ENCODE measurements at regions not wholly inside any gene's neighbourhood (a gene's known extent, or its start where the extent isn't known, plus 50 kb on each side); places are given as distances from the start of the nearest gene placed in this dataset.

GRCh38 chr15:52923626-52924025, 133.5 kb upstream of the ONECUT1 start:
- H3K4me3 ChIP-seq (ENCODE audit: low read depth in 2 of 2, low read length in 1 of 2): no peak overlapping the region
- H3F3A ChIP-seq (replicated peaks; ENCODE audit: insufficient read depth): no peaks in the 10 kb centered on the region
- ChIA-PET CTCF (interaction anchor here (0.6 kb wide), 1 partner anchor 273 kb away, joined by 3 read pairs; no protein-coding TSS in a partner anchor), POLR2A (no interaction called here)
- H4K20me1 ChIP-seq (ENCODE audit: insufficient read depth): no peaks in the 10 kb centered on the region
- H2AFZ ChIP-seq (ENCODE audit: low read depth): no peak overlapping the region
- no peaks in the 10 kb centered on the region for H3K36me3 ChIP-seq (replicated peaks in 1 of 2; ENCODE audit: control insufficient read depth in 1 of 2, insufficient read depth in 2 of 2, low read length in 1 of 2)
- no peak overlapping the region for H3K9ac ChIP-seq
- no peaks in the 10 kb centered on the region for H3K9me2 ChIP-seq
- 0 out of 2 replicates have a peak, but pooled peaks cover 11% of the 10 kb centered on the region for H3K27me3 ChIP-seq (ENCODE audit: insufficient read depth)
- TF ChIP-seq USF1 (IDR thresholded peaks at IDR 0.05; ENCODE audit: borderline replicate concordance, low read depth): no peak
- no peak for TF ChIP-seq EP300 (IDR thresholded peaks at IDR 0.05; ENCODE audit: borderline replicate concordance in 1 of 2, low read depth in 1 of 2, low read length in 1 of 2)
- no peak for TF ChIP-seq ZBTB33 (IDR thresholded peaks at IDR 0.05; ENCODE audit: borderline replicate concordance, low read depth)
- no peak for TF ChIP-seq JUND (IDR thresholded peaks at IDR 0.05)
- no peak for TF ChIP-seq YY1 (IDR thresholded peaks at IDR 0.05; ENCODE audit: low read depth)
- no peak for TF ChIP-seq FOXJ3 (CRISPR knock-in tag; IDR thresholded peaks at IDR 0.05)
- no peak for TF ChIP-seq POLR2AphosphoS5 (IDR thresholded peaks at IDR 0.05; ENCODE audit: low read depth, low read length)
- TF ChIP-seq FOXM1 (IDR thresholded peaks at IDR 0.05; ENCODE audit: low read depth): no peak
- TF ChIP-seq USF2 (IDR thresholded peaks at IDR 0.05; ENCODE audit: borderline replicate concordance, low read depth, low read length): no peak
- no peak for TF ChIP-seq GATA2 (CRISPR knock-in tag; IDR thresholded peaks at IDR 0.05)
- no peak for TF ChIP-seq REST (IDR thresholded peaks at IDR 0.05; ENCODE audit: low read depth, low read length)
- 2% methylated on average over 6 of the region's 6 CpGs for WGBS (ENCODE audit: low lambda C conversion rate)
- no peak overlapping the region for H3K27ac ChIP-seq (ENCODE audit: low read depth in 2 of 2, low read length in 1 of 2)
- H3K9me3 ChIP-seq: no peaks in the 10 kb centered on the region
- H3K79me2 ChIP-seq (ENCODE audit: insufficient read depth): no peaks in the 10 kb centered on the region
- no peak overlapping the region for H3K4me2 ChIP-seq
- H3K4me1 ChIP-seq (ENCODE audit: control insufficient read depth in 1 of 2, insufficient read depth in 2 of 2, low read depth in 1 of 2, low read length in 1 of 2): no peaks in the 10 kb centered on the region
- no peak for DNase-seq

Measured in SK-N-SH (cell line).